Frontal cortex (tissue), 3 donors: ENCODE measurements at regions not wholly inside any gene's neighbourhood (a gene's known extent, or its start where the extent isn't known, plus 50 kb on each side); places are given as distances from the start of the nearest gene placed in this dataset.

Source experiments
- DNase-seq, 2 donors: peaks; one replicate each; pipeline ENCODE4 v3.0.0; 2012; ENCODE audit warnings: low spot score in 2 of 2
- FAIRE-seq: peaks from 2 replicates; lab custom pipeline; 2012; peaks lifted over from hg19 to GRCh38; lab: Jason Lieb, UNC
- donor health status: control.
- donor health status: control.
- donor health status: control.

- no peak for DNase-seq
- FAIRE-seq, result no peak
Measured at GRCh38 chr2:234841321-234842015, 110.3 kb upstream of the SH3BP4 start.

DNA sequence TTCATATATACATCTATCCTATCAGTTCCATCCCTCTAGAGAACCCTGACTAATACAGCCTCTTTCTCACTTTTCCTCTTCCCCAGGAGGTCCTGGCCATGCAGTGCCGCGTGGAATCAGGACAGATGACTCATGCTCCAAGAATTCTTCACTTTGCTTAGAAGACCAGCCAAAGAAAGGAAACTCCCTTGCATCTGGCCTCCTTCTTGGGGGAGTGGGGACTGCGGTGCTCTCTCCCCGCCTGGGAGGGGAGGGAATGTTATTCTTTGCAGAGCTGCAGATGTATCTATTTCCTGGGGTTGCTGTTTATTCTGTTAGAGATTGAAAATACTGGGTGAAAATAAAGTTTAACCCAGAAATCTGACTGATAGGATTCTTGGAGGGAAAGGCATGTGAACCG lies 111.5 kb upstream of the SH3BP4 start:
- FAIRE-seq (no peak), DNase-seq (peak in 1 of 2 donors; percentile 22)

DNA sequence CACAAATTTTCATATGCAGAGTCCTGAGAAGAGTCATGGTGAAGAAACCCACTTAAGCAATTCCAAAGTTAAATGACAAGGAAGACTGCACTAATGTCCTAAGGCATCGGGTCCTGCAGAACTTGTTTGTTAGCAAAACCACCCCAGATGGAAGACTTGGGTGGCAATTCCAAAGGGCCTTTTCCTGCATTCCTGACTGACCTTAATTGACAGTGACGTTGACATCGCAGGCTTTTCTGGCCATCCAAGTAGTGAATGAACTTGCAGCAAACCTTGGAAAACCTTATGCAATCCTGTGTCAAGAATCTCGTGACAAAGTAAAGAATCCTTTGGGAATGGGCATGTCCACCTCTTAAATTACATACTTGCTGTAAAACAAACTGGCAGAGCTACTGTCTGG lies 112.5 kb upstream of the SH3BP4 start:
- FAIRE-seq (no peak), DNase-seq (no peak)

DNA sequence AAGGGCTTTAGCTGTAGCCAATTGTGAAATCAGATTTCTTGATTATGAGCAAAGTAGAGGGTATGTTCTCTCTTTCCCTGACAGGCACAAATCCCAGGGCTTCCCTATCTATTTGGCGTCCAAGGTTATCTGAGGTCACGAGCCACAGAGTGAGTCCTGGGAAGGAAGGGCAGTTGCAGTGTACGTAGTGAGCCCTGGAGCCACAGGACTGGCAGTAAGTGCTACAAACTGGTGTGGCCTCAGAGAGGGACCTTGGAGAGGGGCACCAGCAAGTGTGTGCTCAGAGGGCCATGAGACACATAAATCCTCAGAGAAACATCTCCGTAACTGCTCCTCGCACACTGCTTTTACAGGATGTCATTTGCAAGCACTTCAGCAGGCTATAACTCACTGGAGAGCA lies 115.5 kb upstream of the SH3BP4 start:
- DNase-seq (no peak), FAIRE-seq (no peak)

GRCh38 chr2:234835738-234836137 lies 116.1 kb upstream of the SH3BP4 start:
- FAIRE-seq (no peak), DNase-seq (no peak)

DNA sequence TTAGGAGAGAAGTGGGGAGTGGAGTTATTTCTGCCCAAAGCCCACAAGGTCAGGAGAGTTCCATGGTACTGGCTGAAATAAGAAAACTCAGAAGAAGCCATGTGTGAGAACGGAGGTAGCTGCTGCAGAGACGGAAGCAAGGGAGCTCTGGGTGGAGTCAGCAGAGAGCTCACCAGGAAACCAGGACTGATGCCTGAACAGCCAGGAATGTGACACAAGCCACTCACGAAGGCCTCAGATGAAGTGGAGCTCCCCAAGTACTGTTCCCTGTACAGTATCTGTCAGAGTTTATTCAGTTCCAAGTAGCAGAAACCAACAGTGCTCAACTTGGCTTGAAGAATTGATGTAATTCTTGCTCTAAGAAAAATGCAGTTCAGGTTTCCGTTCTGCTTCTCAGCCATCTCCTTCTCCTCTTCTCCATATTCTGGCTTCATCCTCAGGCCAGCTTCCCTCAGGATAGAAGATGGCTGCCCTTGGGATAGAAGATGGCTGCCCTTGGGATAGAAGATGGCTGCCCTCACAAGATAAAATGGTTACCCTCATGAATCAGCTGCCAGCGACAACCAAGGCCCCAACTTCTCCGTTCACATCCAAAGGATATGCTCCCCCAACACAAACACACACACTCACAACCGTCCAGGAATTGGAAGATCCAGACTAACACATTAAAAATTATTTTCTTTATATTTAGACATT lies 117.4 kb upstream of the SH3BP4 start:
- FAIRE-seq (no peak), DNase-seq (no peak)

DNA sequence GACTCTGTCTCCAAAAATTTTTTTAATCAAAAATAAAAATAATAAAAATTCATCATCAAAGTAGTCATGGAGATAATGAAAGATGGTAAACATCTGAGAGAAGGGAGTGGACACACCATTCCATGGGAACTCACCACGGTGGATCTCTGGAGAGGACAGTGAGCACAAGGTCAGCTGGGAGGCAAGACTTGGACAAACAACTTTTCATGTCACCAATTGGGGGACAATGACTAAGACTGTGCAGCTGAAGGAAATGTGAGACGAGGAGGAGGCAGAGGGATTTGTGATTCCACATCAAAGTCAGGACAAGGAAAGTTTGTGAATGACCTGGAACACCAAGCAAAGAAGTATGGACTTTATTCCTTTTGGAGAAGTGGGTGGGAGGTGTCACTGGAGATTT lies 121.0 kb upstream of the SH3BP4 start:
- FAIRE-seq (no peak), DNase-seq (no peak)

- no peak for DNase-seq
- no peak for FAIRE-seq
Measured at GRCh38 chr2:234829074-234829455, 122.8 kb upstream of the SH3BP4 start.

GRCh38 chr2:234828382-234829073 lies 123.3 kb upstream of the SH3BP4 start:
- FAIRE-seq, result no peak
- no peak for DNase-seq

- no peak for FAIRE-seq
Measured at GRCh38 chr2:234827096-234827860, 124.5 kb upstream of the SH3BP4 start.

GRCh38 chr2:234826681-234827080 lies 125.1 kb upstream of the SH3BP4 start:
- FAIRE-seq, result no peak

More at GRCh38 chr2:234827096-234827860, 124.5 kb upstream of the SH3BP4 start:
- DNase-seq, result no peak

GRCh38 chr2:234825616-234826015 lies 126.2 kb upstream of the SH3BP4 start:
- DNase-seq, result no peak
- no peak for FAIRE-seq

More at GRCh38 chr2:234826681-234827080, 125.1 kb upstream of the SH3BP4 start:
- DNase-seq, result no peak

GRCh38 chr2:234823877-234824376 lies 127.9 kb upstream of the SH3BP4 start:
- DNase-seq (peak in 1 of 2 donors; percentile 24), FAIRE-seq (no peak)

DNA sequence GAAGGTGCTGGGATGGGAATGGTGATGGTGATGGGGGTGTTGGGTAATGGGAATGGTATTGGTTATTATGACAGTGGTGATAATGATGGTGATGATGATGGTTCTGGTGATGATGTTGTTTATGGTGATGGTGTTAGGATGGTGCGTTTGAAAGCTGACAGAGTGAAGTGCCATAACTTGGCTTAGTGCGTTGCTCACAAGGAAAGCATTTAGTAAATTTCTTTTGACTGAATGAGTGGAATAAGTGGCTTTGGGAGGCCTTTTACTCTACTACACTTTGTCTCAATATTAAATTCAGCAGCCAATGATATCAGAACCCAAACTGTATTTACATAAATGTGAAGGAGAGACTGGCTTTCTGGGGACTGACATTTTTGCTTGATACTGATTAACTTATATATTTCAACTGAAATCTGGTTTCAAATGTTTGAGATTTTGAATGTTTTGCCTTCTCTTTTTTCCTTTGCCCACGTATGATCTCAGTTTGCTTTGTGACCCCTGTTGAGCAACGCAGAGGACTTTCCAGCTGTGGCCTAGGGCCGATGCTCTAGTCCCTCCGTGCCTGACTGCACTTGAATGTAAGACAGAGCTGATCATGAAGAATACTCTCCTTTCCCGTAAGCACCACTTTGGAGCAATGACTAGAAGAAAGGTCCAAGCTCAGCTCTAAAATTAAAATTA lies 128.5 kb upstream of the SH3BP4 start:
- no peak for FAIRE-seq
- DNase-seq, result no peak

GRCh38 chr2:234821946-234822475 lies 129.8 kb upstream of the SH3BP4 start:
- no peak for FAIRE-seq
- DNase-seq, result no peak

- FAIRE-seq (no peak), DNase-seq (no peak)
Measured at GRCh38 chr2:234818937-234819336, 132.9 kb upstream of the SH3BP4 start.

DNA sequence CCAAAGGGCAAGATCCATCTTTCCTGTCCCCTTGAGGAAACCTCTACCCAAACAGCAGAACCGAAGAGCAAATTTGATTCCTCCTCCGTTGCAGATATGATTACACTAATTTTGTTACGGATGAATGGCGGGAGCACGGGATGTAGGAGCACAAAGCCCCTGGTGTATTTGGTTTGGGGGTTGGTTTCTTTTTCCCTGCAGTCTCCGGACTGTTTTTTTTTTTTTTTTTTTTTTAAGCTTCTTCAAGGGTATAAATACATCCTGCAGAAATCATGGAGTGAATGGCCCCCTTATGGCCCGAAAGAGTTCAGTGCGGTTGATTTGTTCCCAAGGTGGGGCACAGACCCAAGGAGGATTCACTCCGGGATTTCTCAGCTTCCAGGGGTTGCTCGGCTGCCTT lies 135.3 kb upstream of the SH3BP4 start:
- FAIRE-seq, result no peak
- DNase-seq, result no peak

DNA sequence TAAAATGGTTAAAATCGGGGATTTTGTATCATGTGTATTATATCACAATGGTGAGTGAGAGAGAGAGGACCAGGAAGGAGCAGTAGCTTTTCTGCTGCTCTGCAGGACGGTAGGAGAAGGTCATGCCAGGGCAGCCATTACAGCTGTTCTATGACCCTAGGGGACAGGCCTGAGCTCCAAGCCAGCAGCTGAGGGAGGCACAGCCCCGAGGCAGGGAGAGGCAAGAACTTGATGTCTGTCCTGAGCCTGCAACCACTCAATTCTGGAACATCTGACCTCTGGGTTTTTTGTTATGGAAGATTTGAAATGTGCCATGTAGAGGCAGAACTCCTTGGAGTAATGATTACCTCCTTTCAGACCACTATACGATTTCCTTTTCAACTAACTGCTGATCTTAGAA lies 135.8 kb upstream of the SH3BP4 start:
- no peak for FAIRE-seq
- no peak for DNase-seq

GRCh38 chr2:234814374-234814773 lies 137.4 kb upstream of the SH3BP4 start:
- FAIRE-seq (no peak), DNase-seq (no peak)
